ENCODE measurements at regions not wholly inside any gene's neighbourhood (a gene's known extent, or its start where the extent isn't known, plus 50 kb on each side); places are given as distances from the start of the nearest gene placed in this dataset.

DNA sequence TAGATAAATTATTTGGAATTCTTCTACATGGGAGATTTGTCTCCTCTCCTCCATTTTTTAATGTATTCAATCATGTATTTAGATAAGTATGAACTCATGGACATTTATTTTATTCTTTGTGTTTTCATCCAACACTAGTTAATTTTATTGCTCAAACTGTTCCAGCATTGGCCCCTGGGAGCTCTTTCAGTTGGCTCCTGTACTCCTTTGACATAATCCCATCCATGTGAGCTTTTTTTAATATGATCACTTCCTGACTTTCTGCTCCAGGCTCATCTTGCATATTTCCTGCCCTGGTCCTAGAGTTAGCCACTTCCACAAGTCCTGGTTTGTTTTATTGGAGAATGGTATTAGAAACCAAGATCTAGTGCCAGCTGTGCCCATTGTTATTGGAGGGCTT is 419.0 kb upstream of the CDH11 start:
- TF ChIP-seq, protein P1, sequence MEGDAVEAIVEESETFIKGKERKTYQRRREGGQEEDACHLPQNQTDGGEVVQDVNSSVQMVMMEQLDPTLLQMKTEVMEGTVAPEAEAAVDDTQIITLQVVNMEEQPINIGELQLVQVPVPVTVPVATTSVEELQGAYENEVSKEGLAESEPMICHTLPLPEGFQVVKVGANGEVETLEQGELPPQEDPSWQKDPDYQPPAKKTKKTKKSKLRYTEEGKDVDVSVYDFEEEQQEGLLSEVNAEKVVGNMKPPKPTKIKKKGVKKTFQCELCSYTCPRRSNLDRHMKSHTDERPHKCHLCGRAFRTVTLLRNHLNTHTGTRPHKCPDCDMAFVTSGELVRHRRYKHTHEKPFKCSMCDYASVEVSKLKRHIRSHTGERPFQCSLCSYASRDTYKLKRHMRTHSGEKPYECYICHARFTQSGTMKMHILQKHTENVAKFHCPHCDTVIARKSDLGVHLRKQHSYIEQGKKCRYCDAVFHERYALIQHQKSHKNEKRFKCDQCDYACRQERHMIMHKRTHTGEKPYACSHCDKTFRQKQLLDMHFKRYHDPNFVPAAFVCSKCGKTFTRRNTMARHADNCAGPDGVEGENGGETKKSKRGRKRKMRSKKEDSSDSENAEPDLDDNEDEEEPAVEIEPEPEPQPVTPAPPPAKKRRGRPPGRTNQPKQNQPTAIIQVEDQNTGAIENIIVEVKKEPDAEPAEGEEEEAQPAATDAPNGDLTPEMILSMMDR (IDR thresholded peaks at IDR 0.05; ENCODE audit: low read depth, low read length) = no peak
- no peak overlapping the region for H3K4me3 ChIP-seq (replicated peaks in 1 of 2; ENCODE audit: low read depth in 2 of 2, low read length in 2 of 2)
- no peak for DNase-seq (ENCODE audit: low read depth in 2 of 2)

DNA sequence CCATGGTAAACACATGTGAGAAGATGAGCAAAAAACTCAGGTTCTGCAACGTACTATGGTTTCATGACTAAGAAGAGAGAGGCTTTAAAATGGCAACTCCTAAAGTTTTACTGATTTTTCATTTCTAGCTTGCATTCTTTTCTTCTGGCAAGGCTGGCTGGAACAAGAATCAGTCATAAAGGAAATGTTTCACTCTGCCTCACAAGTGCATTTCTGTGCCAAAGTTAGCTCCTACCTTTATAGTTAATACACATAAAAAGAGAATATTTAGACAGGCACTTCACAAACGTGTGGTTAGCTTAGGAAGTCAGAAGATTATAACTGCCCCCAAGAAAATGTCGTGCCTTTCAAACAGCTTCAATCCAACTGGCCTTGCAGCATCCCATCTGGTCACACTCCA is 417.1 kb upstream of the CDH11 start:
- TF ChIP-seq, protein P1 (IDR thresholded peaks at IDR 0.05; ENCODE audit: low read depth, low read length) = no peak
- no peak overlapping the region for H3K4me3 ChIP-seq (replicated peaks in 1 of 2; ENCODE audit: low read depth in 2 of 2, low read length in 2 of 2)
- peak; percentile 52 to 53 for DNase-seq (ENCODE audit: low read depth in 2 of 2)

DNA sequence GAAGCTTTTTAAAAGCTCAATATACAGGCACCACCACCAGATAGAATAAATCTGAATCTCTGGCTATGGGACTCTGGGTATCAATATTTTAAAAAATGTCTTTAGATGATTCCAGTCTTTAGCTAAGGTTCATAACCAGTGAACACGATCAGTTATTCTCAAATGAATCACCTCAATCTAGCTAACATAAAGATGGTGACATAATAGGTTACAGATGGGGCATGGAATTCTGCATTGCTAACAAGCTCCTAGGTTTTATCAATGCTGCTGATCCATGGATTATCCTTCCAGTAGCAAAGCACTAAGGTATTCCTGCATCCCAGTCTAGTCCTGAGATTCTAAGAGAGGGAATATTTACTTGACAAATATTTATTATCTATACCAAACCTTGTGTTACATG is 415.5 kb upstream of the CDH11 start:
- H3K4me3 ChIP-seq (replicated peaks in 1 of 2; ENCODE audit: low read depth in 2 of 2, low read length in 2 of 2) = no peak overlapping the region
- TF ChIP-seq, protein P1 (IDR thresholded peaks at IDR 0.05; ENCODE audit: low read depth, low read length) = no peak
- DNase-seq (ENCODE audit: low read depth in 2 of 2) = no peak

DNA sequence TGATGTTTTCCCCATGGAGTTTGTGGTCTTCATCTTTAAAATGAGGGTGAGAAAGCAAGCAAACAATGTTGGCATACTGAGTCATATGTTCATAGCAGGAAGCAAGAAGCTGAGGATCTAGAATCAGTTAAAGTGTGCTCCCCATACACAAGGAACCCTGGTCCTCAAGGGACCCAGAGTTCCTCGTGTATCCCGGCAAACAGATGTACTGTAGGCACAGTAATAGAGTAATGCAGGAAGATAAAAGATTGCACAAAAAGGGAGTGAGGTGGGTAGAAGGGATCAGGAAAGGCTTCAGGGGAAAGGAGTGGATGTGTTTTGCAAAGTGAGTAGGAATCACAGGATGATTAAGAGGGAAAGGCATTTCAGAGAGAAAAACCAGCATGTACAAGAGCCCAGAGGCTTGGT is 412.3 kb upstream of the CDH11 start:
- peak in 1 of 2 donors; percentile 64 for DNase-seq (ENCODE audit: low read depth in 2 of 2)
- no peak overlapping the region for H3K4me3 ChIP-seq (replicated peaks in 1 of 2; ENCODE audit: low read depth in 2 of 2, low read length in 2 of 2)
- TF ChIP-seq, protein P1 (IDR thresholded peaks at IDR 0.05; ENCODE audit: low read depth, low read length) = no peak

DNA sequence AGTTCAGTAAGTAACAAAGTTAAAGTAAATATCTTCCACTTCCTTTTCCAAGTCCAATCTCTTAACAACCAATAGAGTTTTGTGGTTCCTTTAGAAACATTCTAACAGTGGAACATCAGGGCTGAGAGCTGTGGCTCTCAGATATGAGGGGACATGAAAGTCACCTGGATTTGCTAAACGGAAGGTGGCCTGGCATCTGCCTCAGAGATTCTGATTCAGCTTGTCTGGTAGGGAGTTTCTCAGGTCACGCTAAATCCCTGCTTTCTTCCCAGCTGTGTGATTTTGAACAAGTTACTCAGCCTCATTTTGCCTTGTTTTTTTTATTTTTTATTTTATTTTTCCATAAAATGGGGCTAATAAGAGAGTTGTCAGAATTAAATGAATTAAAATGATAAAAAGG is 411.0 kb upstream of the CDH11 start:
- DNase-seq (ENCODE audit: low read depth in 2 of 2) = no peak

DNA sequence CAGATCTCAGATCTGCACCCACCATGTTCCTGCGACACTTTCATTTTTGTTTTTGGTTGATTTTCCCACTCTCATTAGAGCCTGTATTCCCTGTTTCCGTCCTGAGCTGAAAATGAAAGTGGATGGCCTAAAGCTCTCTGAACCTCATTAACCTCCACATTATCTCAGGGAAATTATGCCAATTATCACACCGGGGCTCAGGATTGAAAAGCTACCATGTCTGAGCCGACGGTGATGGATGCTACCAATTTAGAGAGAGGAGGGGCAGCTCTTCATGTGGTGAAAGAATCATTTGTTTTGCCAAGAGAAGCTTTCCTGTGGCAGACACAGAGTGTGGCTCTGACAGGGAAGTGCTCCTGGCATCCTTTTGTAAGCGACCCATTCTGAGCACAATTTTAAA is 410.4 kb upstream of the CDH11 start:
- DNase-seq (ENCODE audit: low read depth in 2 of 2) = no peak
- H3K4me3 ChIP-seq (replicated peaks in 1 of 2; ENCODE audit: low read depth in 2 of 2, low read length in 2 of 2) = no peak overlapping the region
- TF ChIP-seq, protein P1 (IDR thresholded peaks at IDR 0.05; ENCODE audit: low read depth, low read length) = no peak

More for the DNA sequence above, 411.0 kb upstream of the CDH11 start:
- H3K4me3 ChIP-seq (replicated peaks in 1 of 2; ENCODE audit: low read depth in 2 of 2, low read length in 2 of 2) = no peak overlapping the region
- TF ChIP-seq, protein P1 (IDR thresholded peaks at IDR 0.05; ENCODE audit: low read depth, low read length) = no peak

DNA sequence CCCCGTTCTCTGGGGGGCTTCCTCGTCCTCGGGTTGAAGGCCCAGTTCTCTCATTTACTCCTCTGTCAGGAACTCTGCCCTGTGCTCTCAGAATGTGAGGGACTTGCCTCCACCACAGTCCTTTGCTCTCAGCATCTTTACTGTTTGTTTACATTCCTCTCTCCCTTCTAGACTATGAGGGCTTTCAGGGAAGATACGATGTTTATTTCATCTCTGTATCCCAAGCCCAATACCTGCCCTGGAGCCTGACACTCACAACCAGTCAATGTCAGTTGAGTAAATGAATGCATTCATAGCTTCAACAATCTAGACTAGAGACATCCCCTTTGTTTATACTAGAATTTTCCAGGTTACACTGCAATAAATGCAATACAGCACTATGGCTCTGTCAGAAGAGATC is 409.6 kb upstream of the CDH11 start:
- DNase-seq (ENCODE audit: low read depth in 2 of 2) = no peak
- TF ChIP-seq, protein P1 (IDR thresholded peaks at IDR 0.05; ENCODE audit: low read depth, low read length) = no peak

More for the DNA sequence above, 409.6 kb upstream of the CDH11 start:
- no peak overlapping the region for H3K4me3 ChIP-seq (replicated peaks in 1 of 2; ENCODE audit: low read depth in 2 of 2, low read length in 2 of 2)

Data from cardiac fibroblast (primary cell).